ENCODE measurements at regions not wholly inside any gene's neighbourhood (a gene's known extent, or its start where the extent isn't known, plus 50 kb on each side); places are given as distances from the start of the nearest gene placed in this dataset.

- TF ChIP-seq, protein P1, sequence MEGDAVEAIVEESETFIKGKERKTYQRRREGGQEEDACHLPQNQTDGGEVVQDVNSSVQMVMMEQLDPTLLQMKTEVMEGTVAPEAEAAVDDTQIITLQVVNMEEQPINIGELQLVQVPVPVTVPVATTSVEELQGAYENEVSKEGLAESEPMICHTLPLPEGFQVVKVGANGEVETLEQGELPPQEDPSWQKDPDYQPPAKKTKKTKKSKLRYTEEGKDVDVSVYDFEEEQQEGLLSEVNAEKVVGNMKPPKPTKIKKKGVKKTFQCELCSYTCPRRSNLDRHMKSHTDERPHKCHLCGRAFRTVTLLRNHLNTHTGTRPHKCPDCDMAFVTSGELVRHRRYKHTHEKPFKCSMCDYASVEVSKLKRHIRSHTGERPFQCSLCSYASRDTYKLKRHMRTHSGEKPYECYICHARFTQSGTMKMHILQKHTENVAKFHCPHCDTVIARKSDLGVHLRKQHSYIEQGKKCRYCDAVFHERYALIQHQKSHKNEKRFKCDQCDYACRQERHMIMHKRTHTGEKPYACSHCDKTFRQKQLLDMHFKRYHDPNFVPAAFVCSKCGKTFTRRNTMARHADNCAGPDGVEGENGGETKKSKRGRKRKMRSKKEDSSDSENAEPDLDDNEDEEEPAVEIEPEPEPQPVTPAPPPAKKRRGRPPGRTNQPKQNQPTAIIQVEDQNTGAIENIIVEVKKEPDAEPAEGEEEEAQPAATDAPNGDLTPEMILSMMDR (IDR thresholded peaks at IDR 0.05): no peak
- TF ChIP-seq POLR2A (IDR thresholded peaks at IDR 0.05): no peak
These were observed 166.1 kb downstream of the C11orf91 start for GRCh38 chr11:33534575-33534974.
